Endothelial cell of umbilical vein (primary cell): ENCODE measurements at regions not wholly inside any gene's neighbourhood (a gene's known extent, or its start where the extent isn't known, plus 50 kb on each side); places are given as distances from the start of the nearest gene placed in this dataset.

Experiments
- BruUV-seq: library from RNA; stranded (reverse); fragments of 400-500 nt; replicated peaks from 2 replicates; lab custom pipeline; 2021; lab: Mats Ljungman, UMichigan
- CTCF ChIA-PET: fragments of 300-600, 350-600 bp; sonication (Branson Sonifier 250); formaldehyde crosslinking; loops from one replicate; lab custom pipeline; 2021; ENCODE audit warnings: antibody characterized with exemption, inconsistent platforms; lab: Charles Lee
- POLR2A ChIA-PET: fragments of 300-600, 350-600 bp; sonication (Branson Sonifier 250); formaldehyde crosslinking; loops from one replicate; lab custom pipeline; 2021; ENCODE audit warnings: antibody characterized with exemption, inconsistent platforms; lab: Charles Lee
- DNase-seq: peaks from one replicate; pipeline ENCODE4 v3.0.0-alpha.2; 2011; ENCODE audit warnings: low read depth, low spot score
- FAIRE-seq: peaks from 2 replicates; lab custom pipeline; 2011; peaks lifted over from hg19 to GRCh38; lab: Jason Lieb, UNC
- H2AFZ ChIP-seq: 2 replicates; pipeline ENCODE4 v1.6.0; 2012; ENCODE audit warnings: low read depth, low read length, control low read depth, inconsistent platforms
- H3K27ac ChIP-seq: 2 replicates; pipeline ENCODE4 v1.5.1; 2011; ENCODE audit warnings: low read depth, mild to moderate bottlenecking, control low read depth, low read length, moderate library complexity; ENCODE audit not compliant: insufficient read depth
- H3K27me3 ChIP-seq, 2 experiments: 2 replicates each; pipeline versions ENCODE4 v1.6.0 to v1.6.1; 2011; ENCODE audit warnings: low read length in 2 of 2, mixed read lengths in 1 of 2; ENCODE audit not compliant: control insufficient read depth in 2 of 2, insufficient read depth in 2 of 2
- H3K36me3 ChIP-seq, 2 experiments: 2 replicates in 1 of 2; 3 replicates in 1 of 2; pipeline ENCODE4 v1.5.1; 2011; ENCODE audit warnings: low read length in 2 of 2, mild to moderate bottlenecking in 1 of 2, moderate library complexity in 1 of 2; ENCODE audit not compliant: control insufficient read depth in 2 of 2, insufficient read depth in 2 of 2; ENCODE audit errors: extremely low read depth in 1 of 2
- H3K4me1 ChIP-seq: 3 replicates; pipeline ENCODE4 v1.5.1; 2011; ENCODE audit warnings: mild to moderate bottlenecking, low read length; ENCODE audit not compliant: control insufficient read depth, insufficient read depth; ENCODE audit errors: extremely low read depth
- H3K4me2 ChIP-seq: 2 replicates; pipeline ENCODE4 v1.6.1; 2011; ENCODE audit warnings: low read length, control low read depth, mixed read lengths; ENCODE audit not compliant: insufficient read depth
- H3K4me3 ChIP-seq, 3 experiments: fragments of 200-600 bp in 1 of 3; sonication (generic), shearing (Covaris generic) in 1 of 3; replicated peaks in 1 of 3; 2 replicates each; pipeline ENCODE4 v1.5.1; 2011 to 2016; ENCODE audit warnings: control low read depth in 3 of 3, low read length in 3 of 3, mild to moderate bottlenecking in 2 of 3, inconsistent platforms in 1 of 3, low read depth in 1 of 3, moderate library complexity in 1 of 3; ENCODE audit not compliant: insufficient read depth in 1 of 3
- H3K79me2 ChIP-seq: 2 replicates; pipeline ENCODE4 v1.6.0; 2012; ENCODE audit warnings: low read length, inconsistent platforms; ENCODE audit not compliant: control insufficient read depth, insufficient read depth
- H3K9ac ChIP-seq: replicated peaks from 2 replicates; pipeline ENCODE3; 2011; ENCODE audit warnings: low read length, control low read depth; ENCODE audit not compliant: insufficient read depth; ENCODE audit errors: extremely low read depth
- H3K9me1 ChIP-seq: replicated peaks from 3 replicates; pipeline ENCODE4 v1.6.0; 2011; ENCODE audit warnings: mild to moderate bottlenecking, low read length; ENCODE audit not compliant: control insufficient read depth, insufficient read depth; ENCODE audit errors: extremely low read depth
- H3K9me3 ChIP-seq: replicated peaks from 2 replicates; pipeline ENCODE4 v1.5.1; 2012; ENCODE audit warnings: low read length, inconsistent platforms; ENCODE audit not compliant: control insufficient read depth, insufficient read depth
- H4K20me1 ChIP-seq: replicated peaks from 2 replicates; pipeline ENCODE3; 2011; ENCODE audit warnings: mild to moderate bottlenecking, low read length; ENCODE audit not compliant: control insufficient read depth, insufficient read depth; ENCODE audit errors: extremely low read depth
- EZH2 ChIP-seq: IDR thresholded peaks from 2 replicates; pipeline ENCODE4 v1.6.1; 2012; ENCODE audit warnings: borderline replicate concordance, low read depth, mild to moderate bottlenecking, moderate library complexity, low read length, inconsistent platforms; ENCODE audit not compliant: severe bottlenecking
- FOS ChIP-seq: IDR thresholded peaks from 2 replicates; pipeline ENCODE4 v1.6.1; 2011; ENCODE audit warnings: mild to moderate bottlenecking, low read length, moderate library complexity, borderline replicate concordance; ENCODE audit not compliant: insufficient read depth
- GATA2 ChIP-seq: IDR thresholded peaks from 2 replicates; pipeline ENCODE4 v1.7.0; 2011; ENCODE audit warnings: low read depth, mild to moderate bottlenecking, moderate library complexity, mixed read lengths, low read length; ENCODE audit not compliant: insufficient read length, insufficient read depth
- JUN ChIP-seq: IDR thresholded peaks from 2 replicates; pipeline ENCODE4 v1.6.1; 2011; ENCODE audit warnings: borderline replicate concordance, low read depth; ENCODE audit not compliant: insufficient read length, insufficient read depth
- MAX ChIP-seq: IDR thresholded peaks from 2 replicates; pipeline ENCODE4 v1.6.1; 2011; ENCODE audit not compliant: insufficient read depth, insufficient read length
- MYC ChIP-seq: IDR thresholded peaks from one replicate; pipeline ENCODE4 v1.6.1; 2011; ENCODE audit warnings: mild to moderate bottlenecking, low read depth, low read length
- POLR2A ChIP-seq: IDR thresholded peaks from 2 replicates; pipeline ENCODE4 v1.6.1; 2012; ENCODE audit warnings: low read depth, mild to moderate bottlenecking, control low read depth, low read length
- POLR2AphosphoS5 ChIP-seq: IDR thresholded peaks from 2 replicates; pipeline ENCODE4 v1.6.1; 2012; ENCODE audit warnings: low read depth, mild to moderate bottlenecking, control low read depth, low read length, moderate library complexity; ENCODE audit not compliant: insufficient read depth
- dilution Hi-C: fragments of 300-500 bp; cut with MboI; formaldehyde crosslinking; loops from one replicate; pipeline ENCODE4 v1.15.0; 2019; ENCODE audit warnings: low sequenced_read_pairs; ENCODE audit not compliant: extremely low pct_ligation_motif_present
- intact Hi-C: fragments of 100-400 bp; cut with micrococcal nuclease; formaldehyde crosslinking; loops from one replicate; pipeline ENCODE4 v1.10.0; 2022
- TF ChIP-seq, protein P1 (sequence below), 2 donors: IDR thresholded peaks; 1 replicate in 1 of 2; 2 replicates in 1 of 2; pipeline ENCODE4 v1.5.1; 2011; ENCODE audit warnings: low read length in 2 of 2, mild to moderate bottlenecking in 2 of 2, moderate library complexity in 2 of 2, control low read depth in 1 of 2, inconsistent platforms in 1 of 2, low read depth in 1 of 2; ENCODE audit not compliant: insufficient read depth in 1 of 2; ENCODE audit errors: extremely low read depth in 1 of 2

DNA sequence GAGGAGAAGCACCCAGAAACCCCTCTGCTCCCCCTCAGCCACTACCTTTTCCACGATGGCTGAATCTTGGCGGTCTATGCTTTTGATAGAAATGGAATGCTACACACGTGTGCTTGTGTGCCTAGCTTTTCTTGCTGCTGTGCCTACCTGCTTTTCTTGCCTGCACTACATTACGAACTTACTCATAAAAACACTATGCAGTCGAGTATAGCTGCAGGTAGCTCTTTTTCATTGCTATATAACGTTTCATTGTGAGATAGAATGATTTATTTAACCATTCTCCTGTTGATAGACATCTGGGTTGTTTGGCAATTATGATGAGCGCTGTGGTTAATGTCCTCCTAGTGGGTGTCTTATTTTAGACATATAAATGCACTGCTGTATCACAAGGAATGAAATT, 67.9 kb upstream of the NCOR2 start:
- Histone ChIP-seq H3K9me3 (no peaks in the 10 kb centered on the region), H3K27me3 (no peaks in the 10 kb centered on the region), H3K4me1 (peaks cover 4% of the 10 kb centered on the region), H3K4me2 (no peak overlapping the region), H3K9me1 (no peaks in the 10 kb centered on the region), H3K79me2 (no peaks in the 10 kb centered on the region), H3K9ac (no peak overlapping the region), H4K20me1 (no peaks in the 10 kb centered on the region), H3K4me3 (no peak overlapping the region), H2AFZ (no peak overlapping the region), H3K27ac (no peak overlapping the region), H3K36me3 (no peaks in the 10 kb centered on the region)
- intact Hi-C loops (no loop called here), dilution Hi-C loops (no loop called here)
- no peak for DNase-seq
- POLR2A ChIA-PET: no interaction called here
- no TSS peak for BruUV-seq
- CTCF ChIA-PET: no interaction called here
- TF ChIP-seq EZH2: no peak
- no peak for TF ChIP-seq MAX
- no peak for TF ChIP-seq POLR2AphosphoS5
- no peak for TF ChIP-seq GATA2
- no peak for TF ChIP-seq POLR2A
- no peak for TF ChIP-seq MYC
- FAIRE-seq: no peak

DNA sequence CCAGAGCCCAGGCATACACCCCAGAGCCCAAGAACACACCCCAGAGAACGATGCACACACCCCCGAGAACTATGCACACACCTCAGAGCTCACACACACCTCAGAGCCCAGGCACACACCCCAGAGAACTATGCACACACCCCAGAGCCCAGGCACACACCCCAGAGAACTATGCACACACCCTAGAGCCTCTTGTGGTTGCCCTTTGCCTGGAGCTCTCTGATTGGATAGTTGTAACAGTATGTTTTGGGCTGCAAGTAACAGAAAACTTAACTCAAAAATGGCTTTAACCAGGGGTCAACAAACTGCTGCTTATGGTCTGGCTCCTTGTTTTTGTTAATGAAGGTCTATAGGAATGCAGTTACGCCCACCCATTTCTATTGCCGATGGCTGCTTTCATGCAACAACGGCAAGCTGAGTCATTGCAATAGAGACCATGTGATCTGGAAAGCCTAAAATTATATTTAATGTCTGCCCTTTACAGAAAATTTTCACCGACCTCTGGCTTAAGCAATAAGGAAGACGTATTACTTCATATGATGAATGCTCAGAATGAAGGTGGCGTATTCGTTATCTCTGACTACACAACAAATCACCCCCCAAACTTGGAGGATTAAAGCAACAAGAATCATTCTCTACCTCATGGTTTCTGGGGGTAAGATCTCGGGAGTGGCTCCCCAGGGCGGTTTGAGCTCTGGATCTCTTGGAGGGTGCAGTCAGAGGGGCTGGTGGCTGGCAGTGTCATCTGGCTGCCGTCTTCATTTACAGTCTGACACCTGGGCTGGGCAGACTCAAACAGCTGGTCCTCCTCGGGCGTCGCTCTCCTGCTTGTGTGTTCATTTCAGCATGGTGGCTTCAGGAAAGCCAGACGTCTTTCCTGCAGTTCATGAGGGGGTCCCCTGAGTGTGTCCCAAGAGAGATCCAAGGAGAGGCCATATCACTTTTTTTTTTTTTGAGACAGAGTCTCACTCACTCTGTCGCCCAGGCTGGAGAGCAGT, 66.3 kb upstream of the NCOR2 start:
- H3K9ac ChIP-seq: no peak overlapping the region
- no peaks in the 10 kb centered on the region for H3K9me1 ChIP-seq
- no peaks in the 10 kb centered on the region for H3K79me2 ChIP-seq
- FAIRE-seq (no peak), DNase-seq (no peak)
- H3K36me3 ChIP-seq: no peaks in the 10 kb centered on the region
- no peaks in the 10 kb centered on the region for H3K4me1 ChIP-seq
- H3K27ac ChIP-seq: no peak overlapping the region
- dilution Hi-C loops (no loop called here), intact Hi-C loops (no loop called here)
- no peak overlapping the region for H2AFZ ChIP-seq
- TF ChIP-seq EZH2: no peak
- TF ChIP-seq, protein P1, sequence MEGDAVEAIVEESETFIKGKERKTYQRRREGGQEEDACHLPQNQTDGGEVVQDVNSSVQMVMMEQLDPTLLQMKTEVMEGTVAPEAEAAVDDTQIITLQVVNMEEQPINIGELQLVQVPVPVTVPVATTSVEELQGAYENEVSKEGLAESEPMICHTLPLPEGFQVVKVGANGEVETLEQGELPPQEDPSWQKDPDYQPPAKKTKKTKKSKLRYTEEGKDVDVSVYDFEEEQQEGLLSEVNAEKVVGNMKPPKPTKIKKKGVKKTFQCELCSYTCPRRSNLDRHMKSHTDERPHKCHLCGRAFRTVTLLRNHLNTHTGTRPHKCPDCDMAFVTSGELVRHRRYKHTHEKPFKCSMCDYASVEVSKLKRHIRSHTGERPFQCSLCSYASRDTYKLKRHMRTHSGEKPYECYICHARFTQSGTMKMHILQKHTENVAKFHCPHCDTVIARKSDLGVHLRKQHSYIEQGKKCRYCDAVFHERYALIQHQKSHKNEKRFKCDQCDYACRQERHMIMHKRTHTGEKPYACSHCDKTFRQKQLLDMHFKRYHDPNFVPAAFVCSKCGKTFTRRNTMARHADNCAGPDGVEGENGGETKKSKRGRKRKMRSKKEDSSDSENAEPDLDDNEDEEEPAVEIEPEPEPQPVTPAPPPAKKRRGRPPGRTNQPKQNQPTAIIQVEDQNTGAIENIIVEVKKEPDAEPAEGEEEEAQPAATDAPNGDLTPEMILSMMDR (IDR thresholded peaks at IDR 0.05; ENCODE audit: extremely low read depth in 1 of 2, insufficient read depth in 1 of 2, low read depth in 1 of 2, low read length in 2 of 2): no peak
- no peak for TF ChIP-seq JUN
- no peak for TF ChIP-seq POLR2A
- TF ChIP-seq MYC: no peak
- no peak for TF ChIP-seq GATA2
- no peak for TF ChIP-seq POLR2AphosphoS5
- no peak for TF ChIP-seq MAX
- no peak for TF ChIP-seq FOS
- no peak overlapping the region for H3K4me2 ChIP-seq
- CTCF ChIA-PET: no interaction called here
- H3K27me3 ChIP-seq: no peaks in the 10 kb centered on the region
- POLR2A ChIA-PET: no interaction called here
- no TSS peak for BruUV-seq
- no peaks in the 10 kb centered on the region for H3K9me3 ChIP-seq
- no peak overlapping the region for H3K4me3 ChIP-seq
- H4K20me1 ChIP-seq: no peaks in the 10 kb centered on the region
